ENCODE measurements at regions not wholly inside any gene's neighbourhood (a gene's known extent, or its start where the extent isn't known, plus 50 kb on each side); places are given as distances from the start of the nearest gene placed in this dataset.

GRCh38 chr2:535222-535621 is 142.0 kb downstream of the TMEM18 start:
- WGBS (ENCODE audit: low lambda C conversion rate), result 36% methylated on average over 3 of the region's 3 CpGs
- Histone ChIP-seq H3K9me3 (peaks cover 9% of the 10 kb centered on the region; the same call in 1 of the 2 replicates), H3F3A (replicated peaks; ENCODE audit: insufficient read depth) (no peaks in the 10 kb centered on the region), H3K27ac (ENCODE audit: low read depth in 2 of 2, low read length in 1 of 2) (no peak overlapping the region), H3K9ac (no peak overlapping the region), H3K36me3 (replicated peaks in 1 of 2; ENCODE audit: control insufficient read depth in 1 of 2, insufficient read depth in 2 of 2, low read length in 1 of 2) (no peaks in the 10 kb centered on the region), H4K20me1 (ENCODE audit: insufficient read depth) (no peaks in the 10 kb centered on the region), H3K27me3 (ENCODE audit: insufficient read depth) (no peaks in the 10 kb centered on the region), H3K4me2 (no peak overlapping the region), H3K4me1 (ENCODE audit: control insufficient read depth in 1 of 2, insufficient read depth in 2 of 2, low read depth in 1 of 2, low read length in 1 of 2) (no peaks in the 10 kb centered on the region; a peak in 1 of 4 replicates), H3K9me2 (no peaks in the 10 kb centered on the region; the same call in 1 of the 2 replicates), H2AFZ (ENCODE audit: low read depth) (no peak overlapping the region), H3K79me2 (ENCODE audit: insufficient read depth) (no peaks in the 10 kb centered on the region), H3K4me3 (ENCODE audit: low read depth in 2 of 2, low read length in 1 of 2) (no peak overlapping the region)
- ChIA-PET POLR2A (no interaction called here), CTCF (interaction anchor here (0.6 to 2.3 kb wide), 8 partner anchors 13 to 101 kb away, joined by 3 to 7 read pairs (median 3); no protein-coding TSS in a partner anchor)
- TF ChIP-seq, protein P1, sequence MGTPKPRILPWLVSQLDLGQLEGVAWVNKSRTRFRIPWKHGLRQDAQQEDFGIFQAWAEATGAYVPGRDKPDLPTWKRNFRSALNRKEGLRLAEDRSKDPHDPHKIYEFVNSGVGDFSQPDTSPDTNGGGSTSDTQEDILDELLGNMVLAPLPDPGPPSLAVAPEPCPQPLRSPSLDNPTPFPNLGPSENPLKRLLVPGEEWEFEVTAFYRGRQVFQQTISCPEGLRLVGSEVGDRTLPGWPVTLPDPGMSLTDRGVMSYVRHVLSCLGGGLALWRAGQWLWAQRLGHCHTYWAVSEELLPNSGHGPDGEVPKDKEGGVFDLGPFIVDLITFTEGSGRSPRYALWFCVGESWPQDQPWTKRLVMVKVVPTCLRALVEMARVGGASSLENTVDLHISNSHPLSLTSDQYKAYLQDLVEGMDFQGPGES (IDR thresholded peaks at IDR 0.05; ENCODE audit: low read depth, low read length), result no peak
- no peak for TF ChIP-seq FOXJ3 (CRISPR knock-in tag; IDR thresholded peaks at IDR 0.05)
- TF ChIP-seq GATA2 (CRISPR knock-in tag; IDR thresholded peaks at IDR 0.05), result no peak
- TF ChIP-seq, protein P2, sequence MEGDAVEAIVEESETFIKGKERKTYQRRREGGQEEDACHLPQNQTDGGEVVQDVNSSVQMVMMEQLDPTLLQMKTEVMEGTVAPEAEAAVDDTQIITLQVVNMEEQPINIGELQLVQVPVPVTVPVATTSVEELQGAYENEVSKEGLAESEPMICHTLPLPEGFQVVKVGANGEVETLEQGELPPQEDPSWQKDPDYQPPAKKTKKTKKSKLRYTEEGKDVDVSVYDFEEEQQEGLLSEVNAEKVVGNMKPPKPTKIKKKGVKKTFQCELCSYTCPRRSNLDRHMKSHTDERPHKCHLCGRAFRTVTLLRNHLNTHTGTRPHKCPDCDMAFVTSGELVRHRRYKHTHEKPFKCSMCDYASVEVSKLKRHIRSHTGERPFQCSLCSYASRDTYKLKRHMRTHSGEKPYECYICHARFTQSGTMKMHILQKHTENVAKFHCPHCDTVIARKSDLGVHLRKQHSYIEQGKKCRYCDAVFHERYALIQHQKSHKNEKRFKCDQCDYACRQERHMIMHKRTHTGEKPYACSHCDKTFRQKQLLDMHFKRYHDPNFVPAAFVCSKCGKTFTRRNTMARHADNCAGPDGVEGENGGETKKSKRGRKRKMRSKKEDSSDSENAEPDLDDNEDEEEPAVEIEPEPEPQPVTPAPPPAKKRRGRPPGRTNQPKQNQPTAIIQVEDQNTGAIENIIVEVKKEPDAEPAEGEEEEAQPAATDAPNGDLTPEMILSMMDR (IDR thresholded peaks at IDR 0.05), result peak; percentile 19; the same call in 1 of the 2 replicates
- TF ChIP-seq RAD21 (IDR thresholded peaks at IDR 0.05; ENCODE audit: low read length), result peak; percentile 41; the same call in 1 of the 2 replicates
- DNase-seq, result no peak

GRCh38 chr2:529852-530251 is 147.4 kb downstream of the TMEM18 start:
- no peaks in the 10 kb centered on the region; a peak in 1 of 4 replicates for H3K4me1 ChIP-seq (ENCODE audit: control insufficient read depth in 1 of 2, insufficient read depth in 2 of 2, low read depth in 1 of 2, low read length in 1 of 2)
- peaks cover 3% of the 10 kb centered on the region for H3F3A ChIP-seq (replicated peaks; ENCODE audit: insufficient read depth)
- DNase-seq, result no peak
- H3K9me3 ChIP-seq, result peaks cover 18% of the 10 kb centered on the region
- H3K4me3 ChIP-seq (ENCODE audit: low read depth in 2 of 2, low read length in 1 of 2), result no peak overlapping the region
- H3K9me2 ChIP-seq, result no peaks in the 10 kb centered on the region
- no peaks in the 10 kb centered on the region for H3K79me2 ChIP-seq (ENCODE audit: insufficient read depth)
- no peaks in the 10 kb centered on the region for H4K20me1 ChIP-seq (ENCODE audit: insufficient read depth)
- no peaks in the 10 kb centered on the region for H3K27me3 ChIP-seq (ENCODE audit: insufficient read depth)
- no peak overlapping the region for H3K4me2 ChIP-seq
- H3K36me3 ChIP-seq (replicated peaks in 1 of 2; ENCODE audit: control insufficient read depth in 1 of 2, insufficient read depth in 2 of 2, low read length in 1 of 2), result no peaks in the 10 kb centered on the region
- H3K27ac ChIP-seq (ENCODE audit: low read depth in 2 of 2, low read length in 1 of 2), result peak overlapping the region in 1 of 2 experiments; percentile 51; a peak in 1 of 4 replicates
- CTCF ChIA-PET, result interaction anchor here (0.6 to 2.5 kb wide), 53 partner anchors 11 to 1021 kb away, joined by 3 to 124 read pairs (median 5); no protein-coding TSS in a partner anchor
- H2AFZ ChIP-seq (ENCODE audit: low read depth), result no peak overlapping the region
- 12% methylated on average over 2 of the region's 2 CpGs for WGBS (ENCODE audit: low lambda C conversion rate)
- POLR2A ChIA-PET, result no interaction called here
- no peak overlapping the region for H3K9ac ChIP-seq
- no peak for TF ChIP-seq JUND (IDR thresholded peaks at IDR 0.05)
- no peak for TF ChIP-seq SIN3A (IDR thresholded peaks at IDR 0.05; ENCODE audit: borderline replicate concordance, low read depth, low read length)
- no peak for TF ChIP-seq USF2 (IDR thresholded peaks at IDR 0.05; ENCODE audit: borderline replicate concordance, low read depth, low read length)
- no peak for TF ChIP-seq FOSL2 (IDR thresholded peaks at IDR 0.05; ENCODE audit: borderline replicate concordance, low read depth)
- no peak for TF ChIP-seq REST (IDR thresholded peaks at IDR 0.05; ENCODE audit: low read depth, low read length)
- TF ChIP-seq TCF12 (IDR thresholded peaks at IDR 0.05), result no peak
- no peak for TF ChIP-seq MXI1 (IDR thresholded peaks at IDR 0.05; ENCODE audit: low read depth, low read length)
- no peak for TF ChIP-seq GATA2 (CRISPR knock-in tag; IDR thresholded peaks at IDR 0.05)
- no peak for TF ChIP-seq EP300 (IDR thresholded peaks at IDR 0.05; ENCODE audit: borderline replicate concordance in 1 of 2, low read depth in 1 of 2, low read length in 1 of 2)
- TF ChIP-seq, protein P1 (IDR thresholded peaks at IDR 0.05; ENCODE audit: low read depth, low read length), result no peak
- TF ChIP-seq NFIC (IDR thresholded peaks at IDR 0.05; ENCODE audit: borderline replicate concordance), result no peak
- TF ChIP-seq PBX3 (IDR thresholded peaks at IDR 0.05), result no peak
